HUES64 (cell line): ENCODE measurements at regions not wholly inside any gene's neighbourhood (a gene's known extent, or its start where the extent isn't known, plus 50 kb on each side); places are given as distances from the start of the nearest gene placed in this dataset.
"Not testable (repeated sequence)": the region's sequence is repeated elsewhere in the genome, so short reads cannot be mapped to it uniquely, and the experiment has no call there.

Experiments used
- H3K27ac ChIP-seq: 2 replicates; pipeline ENCODE4 v1.7.0; 2013; ENCODE audit warnings: low read depth, low read length, inconsistent platforms
- H3K27me3 ChIP-seq: 2 replicates; pipeline ENCODE4 v1.6.1; 2013; ENCODE audit warnings: mild to moderate bottlenecking, low read length; ENCODE audit not compliant: insufficient read depth
- H3K36me3 ChIP-seq: 2 replicates; pipeline ENCODE4 v1.6.1; 2013; ENCODE audit warnings: mild to moderate bottlenecking, low read length; ENCODE audit not compliant: insufficient read depth
- H3K4me1 ChIP-seq: 2 replicates; pipeline ENCODE4 v1.6.1; 2013; ENCODE audit warnings: mild to moderate bottlenecking, low read length, moderate library complexity; ENCODE audit not compliant: insufficient read depth
- H3K4me3 ChIP-seq: 2 replicates; pipeline ENCODE4 v1.5.1; 2013; ENCODE audit warnings: mild to moderate bottlenecking, low read length, moderate library complexity
- H3K9ac ChIP-seq: 2 replicates; pipeline ENCODE4 v1.6.1; 2013; ENCODE audit warnings: mild to moderate bottlenecking, low read depth, low read length
- H3K9me3 ChIP-seq: 2 replicates; pipeline ENCODE4 v1.6.1; 2013; ENCODE audit warnings: low read depth, low read length; ENCODE audit not compliant: insufficient read depth
- WGBS: fragments of 150-250, 120-280 bp; methylation state at CpG from one replicate; pipeline ENCODE4 v1.1.7; 2013; ENCODE audit warnings: missing lambda C conversion rate; 5-methylcytosine and 5-hydroxymethylcytosine counted together

GRCh38 chr9:12403721-12404120, 289.5 kb upstream of the TYRP1 start:
- Histone ChIP-seq H3K9ac (no peak overlapping the region), H3K4me1 (no peaks in the 10 kb centered on the region), H3K4me3 (no peak overlapping the region), H3K9me3 (no peaks in the 10 kb centered on the region), H3K27me3 (no peaks in the 10 kb centered on the region), H3K36me3 (no peaks in the 10 kb centered on the region), H3K27ac (no peak overlapping the region)
- 92% methylated on average over 2 of the region's 2 CpGs for WGBS

DNA sequence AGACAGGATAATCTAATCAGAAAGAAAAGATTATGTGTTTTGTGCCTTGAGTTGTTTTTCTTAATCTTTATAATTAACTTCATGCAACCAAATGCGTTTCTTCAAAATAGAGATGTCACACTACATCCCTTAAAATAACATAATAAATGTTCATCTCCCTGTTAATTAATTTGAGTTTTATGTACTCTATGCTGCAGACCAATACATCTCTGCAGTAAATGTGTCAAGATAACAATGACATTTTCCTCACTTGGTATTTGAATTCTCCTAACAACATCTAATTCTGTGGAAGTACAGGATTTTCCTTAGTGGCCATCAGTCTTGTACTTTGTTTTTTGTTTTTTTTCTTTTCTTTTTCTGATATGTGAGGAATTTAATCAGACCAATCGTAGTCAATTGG, 279.2 kb upstream of the TYRP1 start:
- WGBS, result no CpG with 5 or more reads among the region's 2 CpGs
- Histone ChIP-seq H3K9ac (no peak overlapping the region), H3K27ac (no peak overlapping the region), H3K36me3 (no peaks in the 10 kb centered on the region), H3K4me1 (no peaks in the 10 kb centered on the region), H3K9me3 (no peaks in the 10 kb centered on the region), H3K4me3 (no peak overlapping the region), H3K27me3 (no peaks in the 10 kb centered on the region)

DNA sequence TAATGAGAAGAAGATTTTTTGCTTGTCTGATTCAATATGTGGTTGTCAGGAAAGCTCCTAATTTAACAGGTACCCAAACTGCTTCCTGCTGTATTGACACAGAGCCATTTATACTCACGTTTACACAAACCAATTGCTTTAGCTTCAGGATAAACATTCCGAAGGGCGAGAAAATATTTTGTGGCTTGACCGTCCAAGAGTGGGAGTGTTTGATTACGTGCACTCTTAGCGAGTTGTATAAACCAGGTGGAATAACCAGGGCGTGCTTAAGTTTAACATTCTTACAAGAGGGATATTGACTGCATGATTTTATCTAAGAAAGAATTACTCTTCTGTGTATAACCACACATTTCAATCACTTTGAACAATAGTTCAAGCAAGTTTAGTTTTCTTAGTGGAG, 278.7 kb upstream of the TYRP1 start:
- Histone ChIP-seq H3K9ac (no peak overlapping the region), H3K36me3 (no peaks in the 10 kb centered on the region), H3K27me3 (no peaks in the 10 kb centered on the region), H3K9me3 (no peaks in the 10 kb centered on the region), H3K4me1 (no peaks in the 10 kb centered on the region), H3K4me3 (no peak overlapping the region), H3K27ac (no peak overlapping the region)
- WGBS, result 93% methylated on average over 7 of the region's 7 CpGs

GRCh38 chr9:12415361-12415760, 277.8 kb upstream of the TYRP1 start:
- Histone ChIP-seq H3K4me1 (no peaks in the 10 kb centered on the region), H3K9ac (no peak overlapping the region), H3K36me3 (no peaks in the 10 kb centered on the region), H3K27me3 (no peaks in the 10 kb centered on the region), H3K4me3 (no peak overlapping the region), H3K9me3 (no peaks in the 10 kb centered on the region), H3K27ac (no peak overlapping the region)
- no CpG with 5 or more reads among the region's 2 CpGs for WGBS

DNA sequence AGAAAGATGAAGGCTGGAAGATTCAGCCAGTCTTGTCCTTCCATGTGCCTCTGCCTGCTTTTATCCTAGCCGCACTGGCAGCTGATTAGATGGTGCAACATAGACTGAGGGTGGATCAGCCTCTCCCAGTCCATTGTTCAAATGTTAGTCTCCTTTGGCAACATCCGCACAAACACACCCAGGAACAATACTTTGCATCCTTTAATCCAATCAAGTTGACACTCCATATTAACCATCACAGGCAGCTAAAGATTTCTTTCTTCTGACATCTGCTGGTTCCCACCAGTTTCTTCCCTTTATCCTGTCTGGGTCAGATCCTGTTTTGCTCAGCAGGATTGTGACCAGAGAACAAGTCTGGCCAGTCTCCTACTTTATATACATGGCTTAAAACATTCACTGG, 276.5 kb upstream of the TYRP1 start:
- 92% methylated on average over 2 of the region's 2 CpGs for WGBS
- H3K9me3 ChIP-seq, result no peaks in the 10 kb centered on the region
- H3K27me3 ChIP-seq, result no peaks in the 10 kb centered on the region
- H3K4me1 ChIP-seq, result no peaks in the 10 kb centered on the region
- H3K36me3 ChIP-seq, result no peaks in the 10 kb centered on the region
- no peak overlapping the region for H3K27ac ChIP-seq
- no peak overlapping the region for H3K4me3 ChIP-seq
- no peak overlapping the region for H3K9ac ChIP-seq

GRCh38 chr9:12424243-12424642, 268.9 kb upstream of the TYRP1 start:
- Histone ChIP-seq H3K36me3 (no peaks in the 10 kb centered on the region), H3K4me3 (no peak overlapping the region), H3K27ac (no peak overlapping the region), H3K4me1 (peaks cover 5% of the 10 kb centered on the region; the same call in 1 of the 2 replicates), H3K9me3 (no peaks in the 10 kb centered on the region), H3K27me3 (no peaks in the 10 kb centered on the region), H3K9ac (no peak overlapping the region)
- 94% methylated on average over 3 of the region's 4 CpGs for WGBS

GRCh38 chr9:12425878-12426864, 267.0 kb upstream of the TYRP1 start:
- Histone ChIP-seq H3K27ac (no peak overlapping the region), H3K27me3 (no peaks in the 10 kb centered on the region), H3K9ac (no peak overlapping the region), H3K9me3 (no peaks in the 10 kb centered on the region), H3K4me1 (peaks cover 5% of the 10 kb centered on the region; the same call in 1 of the 2 replicates), H3K36me3 (no peaks in the 10 kb centered on the region), H3K4me3 (no peak overlapping the region)
- WGBS, result 62% methylated on average over 6 of the region's 8 CpGs

GRCh38 chr9:12439267-12439666, 253.9 kb upstream of the TYRP1 start:
- H3K4me3 ChIP-seq, result no peak overlapping the region
- WGBS, result 93% methylated on average over 3 of the region's 3 CpGs
- H3K9ac ChIP-seq, result no peak overlapping the region
- no peaks in the 10 kb centered on the region for H3K36me3 ChIP-seq
- H3K4me1 ChIP-seq, result peaks cover 22% of the 10 kb centered on the region
- H3K9me3 ChIP-seq, result no peaks in the 10 kb centered on the region
- H3K27ac ChIP-seq, result no peak overlapping the region
- no peaks in the 10 kb centered on the region for H3K27me3 ChIP-seq

- Histone ChIP-seq H3K9ac (peak overlapping the region; percentile 39; the same call in 1 of the 2 replicates), H3K4me3 (peak overlapping the region; percentile 9; the same call in 1 of the 2 replicates), H3K4me1 (peaks cover 22% of the 10 kb centered on the region), H3K27ac (peak overlapping the region; percentile 48; the same call in 1 of the 2 replicates)
- not testable (repeated sequence) for H3K9me3 ChIP-seq, H3K36me3 ChIP-seq, H3K27me3 ChIP-seq
- WGBS, result 12% methylated on average over 6 of the region's 6 CpGs
Measured at GRCh38 chr9:12441080-12441479, 252.1 kb upstream of the TYRP1 start.

- WGBS, result no CpG with 5 or more reads among the region's 1 CpG
- Histone ChIP-seq H3K9me3 (no peaks in the 10 kb centered on the region), H3K36me3 (no peaks in the 10 kb centered on the region), H3K9ac (peak overlapping the region; percentile 39; the same call in 1 of the 2 replicates), H3K27ac (peak overlapping the region; percentile 48; the same call in 1 of the 2 replicates), H3K27me3 (no peaks in the 10 kb centered on the region), H3K4me3 (no peak overlapping the region), H3K4me1 (peaks cover 22% of the 10 kb centered on the region)
Measured at GRCh38 chr9:12441506-12441905, 251.7 kb upstream of the TYRP1 start.

DNA sequence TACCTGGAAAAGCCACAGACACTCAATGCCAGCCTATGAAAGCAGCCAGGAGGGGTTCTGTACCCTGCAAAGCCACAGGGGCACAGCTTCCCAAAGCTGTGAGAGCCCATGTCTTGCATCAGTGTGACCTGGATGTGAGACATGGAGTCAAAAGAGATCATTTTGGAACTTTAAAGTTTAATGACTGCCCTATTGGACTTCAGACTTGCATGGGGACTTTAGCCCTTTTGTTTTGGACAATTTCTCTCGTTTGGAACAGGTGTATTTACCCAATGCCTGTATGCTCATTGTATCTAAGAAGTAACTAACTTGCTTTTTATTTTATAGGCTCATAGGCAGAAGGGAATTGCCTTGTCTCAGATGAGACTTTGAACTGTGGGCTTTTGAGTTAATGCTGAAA, 244.9 kb upstream of the TYRP1 start:
- Histone ChIP-seq H3K27me3 (no peaks in the 10 kb centered on the region), H3K9ac (no peak overlapping the region), H3K36me3 (no peaks in the 10 kb centered on the region), H3K9me3 (no peaks in the 10 kb centered on the region), H3K4me3 (no peak overlapping the region), H3K4me1 (no peaks in the 10 kb centered on the region), H3K27ac (no peak overlapping the region)
- WGBS, result 90% methylated on average over 1 of the region's 1 CpG
